SK-N-DZ (cell line): ENCODE measurements at regions not wholly inside any gene's neighbourhood (a gene's known extent, or its start where the extent isn't known, plus 50 kb on each side); places are given as distances from the start of the nearest gene placed in this dataset.

ENCODE experiments used
- DNase-seq: peaks from one replicate; pipeline ENCODE4 v3.0.0-alpha.2; 2015; ENCODE audit warnings: low spot score

DNA sequence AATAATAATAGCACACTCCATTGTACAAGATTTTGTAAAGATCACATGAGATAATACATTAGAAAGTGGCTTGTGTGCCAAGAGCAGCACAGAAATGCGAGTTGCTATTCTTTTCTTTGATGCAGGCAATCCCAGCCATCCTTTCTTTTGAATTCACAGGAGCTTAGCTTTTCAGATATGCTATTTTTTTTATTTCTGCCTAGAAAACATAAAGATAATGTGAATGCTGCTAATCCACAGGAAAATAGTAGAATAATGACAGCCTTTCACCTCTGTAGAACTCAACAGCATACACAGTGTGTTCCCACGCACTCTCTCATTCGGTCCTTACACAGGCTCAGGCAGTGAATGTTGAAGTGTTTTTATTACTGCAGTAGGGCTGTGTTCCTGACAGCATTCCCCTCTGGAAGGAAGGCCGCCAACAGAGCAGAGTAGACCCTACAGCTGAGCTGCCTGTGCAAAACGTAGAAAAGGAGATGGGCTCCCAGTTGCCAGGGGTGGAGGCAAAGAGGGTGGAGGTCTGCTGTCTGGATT lies 138.8 kb upstream of the TAPT1 start:
- DNase-seq = no peak

GRCh38 chr4:16360694-16361262 lies 134.5 kb upstream of the TAPT1 start:
- no peak for DNase-seq

- no peak for DNase-seq
Observed at GRCh38 chr4:16353165-16353564, 126.9 kb upstream of the TAPT1 start.

GRCh38 chr4:16351161-16351560 lies 124.9 kb upstream of the TAPT1 start:
- DNase-seq = peak; percentile 18

DNA sequence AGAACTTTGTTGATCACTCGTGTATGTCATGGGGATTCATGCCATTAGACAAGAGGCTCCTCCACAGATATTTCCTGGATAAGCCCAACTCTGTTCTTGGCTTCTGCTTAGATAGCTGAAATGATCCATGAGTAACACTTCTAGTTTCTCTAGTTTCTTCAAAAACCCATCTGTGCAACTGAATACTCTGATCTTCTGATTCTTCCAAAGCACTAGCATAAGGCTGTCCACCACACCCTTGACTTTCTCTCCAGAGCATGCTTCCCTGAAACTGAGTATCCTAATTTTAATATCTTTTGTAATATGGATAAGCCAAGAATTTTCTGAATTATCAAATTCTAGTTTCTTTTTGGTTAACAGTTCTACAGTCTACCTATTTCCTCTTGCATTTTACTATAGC lies 118.6 kb upstream of the TAPT1 start:
- no peak for DNase-seq

- DNase-seq = no peak
Observed at GRCh38 chr4:16337936-16338335, 111.7 kb upstream of the TAPT1 start.

DNA sequence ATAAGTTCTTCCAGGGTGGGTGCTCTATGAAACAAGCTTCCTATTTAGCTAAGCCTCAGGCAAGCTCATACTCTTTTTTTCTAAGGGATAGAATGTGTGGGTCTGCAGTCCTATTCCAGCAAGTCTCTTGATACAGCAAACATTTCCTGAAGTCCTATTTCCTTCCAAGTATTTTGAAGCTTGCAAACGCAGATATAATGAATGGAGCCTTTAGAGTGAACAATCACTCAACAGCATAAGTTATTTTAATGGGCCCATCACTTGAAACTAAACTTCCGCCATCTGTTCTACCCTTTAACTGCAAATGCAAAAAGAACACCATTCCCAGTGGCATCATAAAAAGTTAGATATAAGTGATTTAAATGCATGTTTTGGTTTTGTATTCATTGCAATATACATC lies 108.3 kb upstream of the TAPT1 start:
- DNase-seq = no peak

GRCh38 chr4:16329797-16330134 lies 103.5 kb upstream of the TAPT1 start:
- DNase-seq = no peak

DNA sequence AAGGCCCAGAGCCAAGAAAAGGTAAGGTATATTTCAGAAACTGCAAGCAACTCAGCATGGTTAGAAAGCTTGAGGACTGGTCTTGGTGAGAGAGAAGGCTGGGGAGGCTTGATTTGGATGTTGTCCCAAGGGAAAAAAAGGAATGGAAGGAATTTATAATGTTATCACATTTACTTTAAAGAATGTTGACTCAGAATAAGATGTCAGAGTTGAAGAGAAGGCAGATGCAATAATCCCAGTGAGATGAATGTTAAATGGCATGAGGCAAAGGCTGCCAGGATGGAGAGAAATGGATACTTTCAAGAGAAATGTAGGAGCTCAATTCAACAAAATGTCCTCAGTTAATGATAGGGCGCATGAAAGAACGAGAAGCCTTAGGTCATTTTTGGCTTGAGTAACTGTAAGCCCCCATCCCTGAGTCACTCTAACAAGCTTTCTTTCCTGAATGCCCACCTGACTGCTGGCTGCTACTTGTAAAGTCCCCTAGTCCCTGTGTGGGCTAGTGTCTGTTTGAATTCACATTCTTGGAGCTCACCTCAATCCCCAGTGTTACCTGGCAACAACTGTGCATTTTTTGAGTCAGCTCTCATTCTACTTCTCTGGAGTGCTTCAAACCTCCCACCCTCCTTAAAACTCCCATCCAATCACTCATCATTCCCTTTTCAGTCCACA lies 103.0 kb upstream of the TAPT1 start:
- DNase-seq = no peak

DNA sequence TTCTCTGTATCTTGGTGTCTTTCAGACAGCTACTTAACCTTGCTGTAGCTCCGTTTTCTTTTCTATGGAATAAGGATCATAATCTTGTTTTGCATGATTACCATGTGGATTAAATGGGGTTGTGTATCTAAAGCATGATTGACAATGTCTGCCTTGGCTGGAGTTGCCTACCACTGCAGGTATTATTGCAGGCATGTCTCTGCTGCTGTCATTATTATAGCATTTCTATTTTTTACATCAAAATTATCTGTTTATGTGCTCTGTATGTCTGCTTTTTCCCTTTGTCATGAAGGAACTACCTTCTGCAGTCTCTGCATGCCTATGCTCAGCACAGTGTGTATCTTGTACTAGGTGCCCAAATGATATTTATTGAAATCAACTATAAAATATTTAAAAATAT lies 95.9 kb upstream of the TAPT1 start:
- DNase-seq = no peak

DNA sequence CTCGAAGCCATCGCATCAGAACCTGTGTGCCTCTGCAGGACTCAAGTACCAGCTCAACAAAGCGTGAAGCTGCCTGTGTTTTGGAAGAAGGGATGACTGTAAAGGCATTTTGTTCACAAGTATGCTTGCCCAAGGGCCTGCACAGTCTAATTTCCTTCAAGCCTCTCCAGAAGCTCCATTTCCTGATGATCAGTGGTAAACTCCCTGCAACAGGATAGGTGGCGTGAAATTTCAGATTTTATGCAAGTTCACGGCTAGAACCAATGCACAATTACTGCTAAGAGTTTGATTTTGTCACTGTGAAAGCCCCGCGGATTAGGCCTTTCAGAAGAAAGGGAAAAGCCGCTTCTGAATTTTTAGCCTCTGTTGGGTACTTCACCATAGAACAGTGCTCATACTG lies 89.2 kb upstream of the TAPT1 start:
- DNase-seq = no peak

GRCh38 chr4:16310606-16311005 lies 84.3 kb upstream of the TAPT1 start:
- DNase-seq = no peak

GRCh38 chr4:16302648-16303047 lies 76.4 kb upstream of the TAPT1 start:
- no peak for DNase-seq

DNA sequence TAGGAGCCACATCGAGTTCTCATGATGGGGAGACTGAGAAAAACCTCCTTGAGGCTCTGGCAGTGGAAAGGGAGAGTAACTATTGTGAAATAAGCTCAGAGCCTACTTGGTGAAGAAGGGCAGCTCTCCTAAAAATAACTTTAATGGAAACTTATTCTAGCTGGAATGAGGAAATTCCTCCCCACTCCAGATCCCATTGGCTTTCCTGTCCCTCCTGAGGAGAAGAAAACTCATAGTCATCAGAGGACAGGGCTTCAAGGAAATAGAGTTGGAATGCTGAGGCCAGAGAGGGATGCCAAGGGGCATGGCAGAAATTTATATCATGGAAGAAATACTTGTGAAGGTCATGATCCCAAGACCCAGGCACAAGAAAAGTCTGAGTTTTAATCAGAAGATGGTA lies 70.7 kb upstream of the TAPT1 start:
- no peak for DNase-seq

DNA sequence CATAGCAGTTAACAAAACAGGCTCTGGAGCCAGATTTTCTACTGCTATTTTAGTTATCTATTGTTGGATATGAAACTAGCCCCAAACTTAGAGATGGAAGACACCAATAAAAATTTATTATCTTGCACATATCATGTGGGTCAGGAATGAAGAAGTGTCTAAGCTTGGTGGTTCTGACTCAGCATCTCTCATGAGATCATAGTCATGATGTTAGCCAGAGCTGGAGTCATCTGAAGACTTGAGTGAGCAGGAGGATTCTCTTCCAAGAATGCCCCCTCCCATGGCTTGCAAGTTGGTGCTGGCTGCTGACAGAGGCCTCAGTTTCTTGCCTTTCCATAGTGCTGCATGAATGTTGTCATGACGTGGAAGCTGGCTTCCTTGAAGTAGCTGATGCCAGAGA lies 68.2 kb upstream of the TAPT1 start:
- no peak for DNase-seq

- no peak for DNase-seq
Observed at GRCh38 chr4:16293210-16293838, 67.1 kb upstream of the TAPT1 start.

- DNase-seq = no peak
Observed at GRCh38 chr4:16292585-16292984, 66.3 kb upstream of the TAPT1 start.

- no peak for DNase-seq
Observed at GRCh38 chr4:16290681-16291420, 64.6 kb upstream of the TAPT1 start.

GRCh38 chr4:16289897-16290554 lies 63.8 kb upstream of the TAPT1 start:
- peak; percentile 38 for DNase-seq

DNA sequence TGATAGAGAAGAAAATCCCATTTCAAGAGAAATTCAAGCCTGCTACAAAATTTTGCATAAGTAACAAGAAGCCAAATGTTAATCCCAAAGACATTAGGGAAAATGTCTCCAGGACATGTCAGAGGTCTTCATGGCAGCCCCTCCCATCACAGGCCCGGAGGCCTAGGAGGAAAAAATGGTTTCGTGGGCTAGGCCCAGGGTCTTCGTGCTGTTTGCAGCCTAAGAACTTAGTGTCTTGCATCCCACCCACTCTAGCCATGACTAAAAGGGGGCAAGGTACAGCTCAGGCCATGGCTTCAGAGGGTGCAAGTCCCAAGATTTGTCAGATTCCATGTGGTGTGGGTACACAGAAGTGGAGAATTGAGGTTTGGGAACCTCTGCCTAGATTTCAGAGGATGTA lies 57.8 kb upstream of the TAPT1 start:
- no peak for DNase-seq

DNA sequence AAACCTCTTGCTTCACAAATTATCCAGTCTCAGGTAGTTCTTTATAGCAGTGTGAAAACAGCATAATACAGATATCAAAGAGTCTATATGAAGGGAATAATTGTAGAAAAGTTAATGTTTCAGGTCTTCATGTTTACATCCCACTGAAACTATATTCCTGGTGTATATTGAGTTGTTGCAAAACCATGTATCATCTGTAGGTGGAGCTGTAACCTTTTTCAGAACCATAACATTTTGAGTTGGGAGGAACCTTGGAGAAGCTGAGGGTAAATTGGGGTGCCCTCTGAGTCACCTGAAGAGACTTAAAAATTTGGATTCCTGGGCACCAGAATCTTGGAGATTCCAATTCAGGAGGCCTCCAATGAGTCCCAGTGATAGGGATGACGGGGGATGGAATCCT lies 51.9 kb upstream of the TAPT1 start:
- no peak for DNase-seq
